Tibial nerve (tissue), 4 donors: ENCODE measurements at regions not wholly inside any gene's neighbourhood (a gene's known extent, or its start where the extent isn't known, plus 50 kb on each side); places are given as distances from the start of the nearest gene placed in this dataset.

Experiments
- CTCF ChIP-seq, 5 experiments: fragments of 200-600 bp in 3 of 5; fragments of 450-650 bp in 2 of 5; sonication (generic) in 3 of 5; IDR thresholded peaks; one replicate each; pipeline ENCODE4 v1.5.1; 2016 to 2019; ENCODE audit warnings: antibody characterized with exemption in 5 of 5, mild to moderate bottlenecking in 3 of 5, moderate library complexity in 2 of 5
- EP300 ChIP-seq, 2 donors: sonication (generic); formaldehyde crosslinking; IDR thresholded peaks; one replicate each; pipeline ENCODE4 v1.6.1; 2017; ENCODE audit warnings: antibody characterized with exemption in 2 of 2, mild to moderate bottlenecking in 1 of 2
- POLR2A ChIP-seq, 2 donors: fragments of 450-650 bp; IDR thresholded peaks; one replicate each; pipeline ENCODE4 v1.6.1; 2017; ENCODE audit warnings: antibody characterized with exemption in 2 of 2, mild to moderate bottlenecking in 2 of 2, moderate library complexity in 2 of 2

- TF ChIP-seq CTCF (IDR thresholded peaks at IDR 0.05) = no peak
- TF ChIP-seq POLR2A (IDR thresholded peaks at IDR 0.05) = no peak
- TF ChIP-seq EP300 (IDR thresholded peaks at IDR 0.05) = no peak
Measured at GRCh38 chr9:25377039-25377438, 301.2 kb downstream of the TUSC1 start.
